ENCODE measurements at regions not wholly inside any gene's neighbourhood (a gene's known extent, or its start where the extent isn't known, plus 50 kb on each side); places are given as distances from the start of the nearest gene placed in this dataset.

- DNase-seq (ENCODE audit: low read depth): no peak
Measured at GRCh38 chr10:111131168-111131799, 54.5 kb downstream of the ADRA2A start.

GRCh38 chr10:111137007-111137406 is 60.2 kb downstream of the ADRA2A start:
- no peak for DNase-seq (ENCODE audit: low read depth)

- DNase-seq (ENCODE audit: low read depth): no peak
Measured at GRCh38 chr10:111137587-111137986, 60.8 kb downstream of the ADRA2A start.

DNA sequence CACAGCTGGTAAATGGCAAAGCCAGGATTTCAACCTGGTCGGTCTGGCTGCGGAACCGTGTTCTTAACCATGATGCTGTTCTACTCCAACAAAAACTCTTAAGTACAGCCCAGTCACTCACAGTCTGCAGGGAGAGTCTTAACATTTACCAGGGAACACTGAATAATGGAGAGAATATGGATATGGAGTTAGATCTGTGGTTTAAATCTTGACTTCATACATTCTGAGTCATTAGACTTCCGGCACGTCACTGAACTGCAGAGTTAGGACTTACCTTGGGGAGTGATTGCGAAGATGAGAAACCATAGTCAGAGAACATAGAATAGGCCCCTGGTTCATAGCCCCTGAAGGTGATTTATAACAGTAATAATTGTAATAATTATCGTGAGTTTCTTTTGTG is 61.7 kb downstream of the ADRA2A start:
- DNase-seq (ENCODE audit: low read depth): no peak

GRCh38 chr10:111139567-111139966 is 62.7 kb downstream of the ADRA2A start:
- no peak for DNase-seq (ENCODE audit: low read depth)

DNA sequence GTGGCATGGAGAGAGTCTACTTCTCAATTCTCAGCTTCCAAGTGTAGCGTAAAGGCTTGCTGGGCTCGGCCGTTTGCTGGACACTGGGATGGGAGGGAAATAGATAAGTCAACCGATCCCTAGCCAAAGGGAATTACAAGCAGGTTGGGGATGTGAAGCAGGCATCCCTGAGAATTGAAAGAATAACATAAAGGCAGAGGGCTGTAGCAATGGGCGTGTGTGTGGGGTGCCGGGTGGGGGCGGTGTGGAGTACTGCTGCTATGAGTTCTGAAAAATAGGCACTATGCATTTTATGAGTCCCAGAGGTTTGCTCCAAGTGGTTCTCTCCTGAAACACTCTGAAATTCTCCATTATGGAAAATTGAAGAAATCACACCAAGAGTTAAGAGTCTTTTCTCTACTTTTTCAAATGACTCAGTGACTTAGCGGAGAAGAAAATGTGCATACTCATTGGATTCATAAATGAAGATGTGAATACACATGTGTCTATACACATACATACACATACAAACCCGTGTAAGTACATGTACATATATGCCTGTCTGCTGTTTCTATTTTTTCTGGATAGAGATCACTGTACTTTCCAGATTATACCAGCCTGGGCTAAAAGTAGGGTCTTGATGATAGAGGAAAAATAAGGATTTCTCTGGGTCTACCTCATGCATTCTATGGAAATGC is 65.4 kb downstream of the ADRA2A start:
- DNase-seq (ENCODE audit: low read depth): no peak

- DNase-seq (ENCODE audit: low read depth): no peak
Measured at GRCh38 chr10:111146025-111146640, 69.3 kb downstream of the ADRA2A start.

DNA sequence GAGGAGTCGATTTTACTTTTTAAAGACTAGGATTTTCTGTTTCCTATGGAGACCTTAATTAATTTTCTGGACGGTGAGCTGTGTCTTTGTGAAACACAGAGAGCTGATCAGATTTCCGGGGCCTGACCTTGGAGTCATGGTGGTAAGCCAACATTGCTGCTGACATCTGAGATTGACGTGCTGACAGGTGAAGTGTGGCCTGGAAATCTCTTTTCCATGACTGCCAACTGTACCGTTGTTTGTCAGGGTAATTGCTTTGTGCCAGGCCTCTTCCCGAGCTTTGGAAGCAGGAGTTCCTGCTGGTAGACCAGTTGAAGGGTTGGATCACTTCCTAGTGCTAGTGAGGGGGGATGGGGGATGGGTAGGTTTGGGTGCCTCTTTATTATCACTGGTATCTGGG is 71.2 kb downstream of the ADRA2A start:
- no peak for DNase-seq (ENCODE audit: low read depth)

DNA sequence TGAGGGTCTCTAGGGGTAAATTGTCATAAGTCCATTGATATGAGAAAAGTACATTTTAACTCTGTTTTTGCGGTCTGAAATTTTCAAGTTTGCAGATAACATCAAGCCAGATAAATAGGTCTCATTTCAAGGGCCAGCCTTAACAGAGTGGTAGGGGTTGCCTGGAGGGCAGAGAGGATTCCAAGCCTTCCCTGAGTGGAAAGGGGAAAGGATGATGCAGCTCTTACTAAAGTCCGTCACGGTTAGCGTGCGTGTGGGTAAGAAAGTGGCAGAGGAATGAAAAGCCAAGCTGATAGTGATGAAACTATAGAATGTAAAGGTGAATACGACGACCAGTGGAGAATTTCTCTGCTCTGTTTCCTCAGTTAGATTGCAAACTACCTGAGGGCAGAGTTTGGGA is 71.6 kb downstream of the ADRA2A start:
- no peak for DNase-seq (ENCODE audit: low read depth)

DNA sequence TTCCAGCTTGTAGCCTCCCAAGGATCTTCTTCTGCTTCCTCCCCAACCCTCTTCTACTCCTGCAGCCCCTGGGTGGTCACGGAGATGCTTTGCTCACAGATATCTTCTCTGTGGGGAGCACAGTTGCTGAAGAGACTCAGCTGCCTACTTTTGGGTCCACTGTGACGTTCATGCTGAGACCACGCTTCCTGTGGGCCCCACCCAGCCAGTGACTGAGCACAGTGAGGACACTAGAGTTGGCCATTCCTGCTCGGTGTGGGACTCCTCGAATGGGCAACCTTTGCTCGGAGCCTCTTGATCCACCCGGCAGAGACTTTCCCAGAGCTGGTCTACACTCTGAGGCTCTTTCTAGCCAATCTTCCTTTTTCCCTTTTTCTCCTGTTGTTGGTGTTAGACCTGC is 73.9 kb downstream of the ADRA2A start:
- DNase-seq (ENCODE audit: low read depth): no peak

DNA sequence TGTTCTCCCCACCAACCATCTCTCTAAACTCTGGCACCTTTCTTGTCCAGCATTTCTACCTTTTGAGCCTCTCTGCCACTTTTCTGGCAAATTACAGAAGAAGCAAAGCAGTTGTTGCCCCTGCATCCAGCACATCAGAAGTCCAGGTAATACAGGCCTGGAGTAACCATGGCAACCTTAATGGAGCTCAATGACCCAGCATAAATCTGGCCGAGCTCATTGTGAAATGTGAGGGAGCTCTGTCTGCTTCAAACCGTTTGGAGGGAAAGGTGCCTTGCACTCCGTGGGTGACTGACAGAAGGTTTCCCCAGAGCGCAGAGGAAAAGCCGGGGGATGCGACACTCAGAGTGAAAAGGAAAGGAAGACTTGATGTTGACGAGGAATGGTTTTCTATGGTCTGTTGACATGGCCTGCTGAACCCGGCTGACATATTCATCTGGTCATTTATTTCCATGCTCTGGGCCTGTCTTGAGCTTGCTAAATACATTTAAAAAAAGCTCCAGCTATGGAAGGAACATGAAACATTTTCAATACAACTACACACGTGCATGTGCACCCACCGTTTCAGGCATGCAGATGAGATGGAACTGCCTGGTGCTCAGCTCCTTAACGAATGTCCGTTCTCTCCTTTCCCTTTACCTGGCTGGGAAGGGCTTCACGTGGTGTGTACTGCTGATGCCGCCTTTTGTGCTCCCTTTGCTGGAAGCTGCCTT is 74.9 kb downstream of the ADRA2A start:
- no peak for DNase-seq (ENCODE audit: low read depth)

GRCh38 chr10:111156754-111157153 is 79.9 kb downstream of the ADRA2A start:
- no peak for DNase-seq (ENCODE audit: low read depth)

GRCh38 chr10:111158595-111158994 is 81.8 kb downstream of the ADRA2A start:
- no peak for DNase-seq (ENCODE audit: low read depth)

GRCh38 chr10:111161109-111161874 is 84.5 kb downstream of the ADRA2A start:
- DNase-seq (ENCODE audit: low read depth): no peak

GRCh38 chr10:111171183-111171582 is 94.4 kb downstream of the ADRA2A start:
- DNase-seq (ENCODE audit: low read depth): no peak

DNA sequence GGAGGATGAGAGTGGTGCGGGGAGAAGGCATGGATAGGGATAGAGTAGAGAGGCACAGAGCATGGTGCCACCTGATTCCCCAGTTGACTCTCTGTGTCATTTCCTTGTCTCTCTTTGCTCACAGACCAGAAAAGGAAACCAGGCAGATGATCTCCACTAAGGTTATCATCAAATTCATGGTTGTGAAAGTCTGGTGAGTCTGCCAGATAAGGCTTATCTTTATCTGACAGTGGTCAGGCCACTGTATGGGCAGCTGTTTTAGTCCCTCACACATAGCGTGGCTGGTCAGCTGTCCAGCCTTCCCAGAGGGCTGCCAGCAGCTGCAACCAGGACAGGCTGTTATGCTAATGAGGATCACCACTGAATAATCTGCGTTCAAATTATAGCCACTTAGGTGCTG is 99.0 kb downstream of the ADRA2A start:
- DNase-seq (ENCODE audit: low read depth): no peak

- DNase-seq (ENCODE audit: low read depth): no peak
Measured at GRCh38 chr10:111177379-111177778, 100.5 kb downstream of the ADRA2A start.

DNA sequence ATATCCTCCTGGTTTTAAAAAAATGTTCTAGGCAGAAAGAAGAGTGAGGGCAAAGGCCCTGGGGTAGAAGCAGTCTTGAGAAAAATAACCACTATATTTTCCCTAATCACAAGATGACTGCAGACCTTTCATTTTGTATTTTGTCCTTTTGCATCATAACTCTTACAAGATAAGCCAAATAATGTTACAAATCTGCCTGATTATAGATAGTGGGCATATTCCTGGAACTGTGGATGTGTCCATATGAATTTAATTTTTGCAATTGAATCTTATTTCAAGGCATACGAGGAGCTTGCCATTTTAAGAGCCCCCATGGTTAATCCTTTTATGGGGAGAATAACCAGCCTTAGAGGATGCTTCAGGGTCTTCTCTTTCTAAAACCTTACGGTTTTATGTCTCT is 102.7 kb downstream of the ADRA2A start:
- DNase-seq (ENCODE audit: low read depth): no peak

DNA sequence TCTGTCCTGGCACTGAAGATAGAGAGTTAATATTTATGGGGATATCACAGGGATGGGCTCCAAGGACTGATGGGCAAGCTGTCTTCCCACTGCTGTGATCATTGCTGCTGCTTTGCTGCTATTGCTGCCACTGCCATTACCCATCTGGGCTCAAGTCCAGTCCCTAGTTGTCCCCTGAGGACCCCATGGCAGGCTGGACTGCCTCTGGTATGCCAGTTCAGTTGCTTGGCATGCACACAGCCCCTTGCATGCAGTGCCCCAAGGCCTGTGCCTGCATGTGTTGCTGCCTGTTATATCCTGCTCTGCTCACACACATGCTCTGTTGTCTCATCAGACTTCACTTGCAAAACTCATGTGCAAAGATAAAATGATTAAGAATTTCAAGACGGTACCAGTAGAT is 109.5 kb downstream of the ADRA2A start:
- no peak for DNase-seq (ENCODE audit: low read depth)

DNA sequence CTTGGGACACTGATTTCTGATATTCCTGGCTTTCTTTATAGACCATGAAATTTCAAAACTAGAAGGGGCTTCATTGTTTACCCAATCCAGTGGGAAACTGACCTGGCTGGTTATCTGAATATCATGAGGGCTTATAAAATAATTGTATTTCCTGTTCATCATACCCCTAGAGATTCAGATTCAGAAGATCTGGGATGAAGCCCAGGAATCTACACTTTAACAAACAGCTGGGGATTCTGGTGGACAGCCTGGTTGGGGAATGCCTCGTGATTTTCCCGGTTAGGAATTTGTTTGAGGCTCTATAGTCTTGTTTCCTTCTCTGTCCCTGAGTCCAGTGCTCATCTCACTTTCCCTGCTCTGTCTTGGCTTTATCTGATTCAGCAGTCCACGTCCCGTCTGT is 110.3 kb downstream of the ADRA2A start:
- no peak for DNase-seq (ENCODE audit: low read depth)

DNA sequence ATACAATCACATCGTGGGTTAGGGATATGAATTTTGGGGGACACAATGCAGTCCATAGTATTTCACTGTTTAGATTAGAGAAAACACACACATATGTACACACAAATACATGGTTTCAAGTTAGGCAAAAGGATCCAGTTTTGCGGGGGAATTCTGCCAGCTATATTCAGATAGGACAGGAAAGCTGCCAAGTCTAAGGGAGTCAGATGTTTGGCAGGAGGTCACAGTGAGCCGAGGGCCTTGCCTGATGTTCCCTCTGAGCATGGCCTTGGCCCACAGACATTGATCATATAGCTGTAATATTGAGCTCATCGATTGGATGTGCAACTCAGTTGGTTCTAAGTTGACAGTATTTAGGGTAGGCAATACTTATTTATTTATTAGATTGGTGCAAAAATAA is 122.8 kb downstream of the ADRA2A start:
- no peak for DNase-seq (ENCODE audit: low read depth)

DNA sequence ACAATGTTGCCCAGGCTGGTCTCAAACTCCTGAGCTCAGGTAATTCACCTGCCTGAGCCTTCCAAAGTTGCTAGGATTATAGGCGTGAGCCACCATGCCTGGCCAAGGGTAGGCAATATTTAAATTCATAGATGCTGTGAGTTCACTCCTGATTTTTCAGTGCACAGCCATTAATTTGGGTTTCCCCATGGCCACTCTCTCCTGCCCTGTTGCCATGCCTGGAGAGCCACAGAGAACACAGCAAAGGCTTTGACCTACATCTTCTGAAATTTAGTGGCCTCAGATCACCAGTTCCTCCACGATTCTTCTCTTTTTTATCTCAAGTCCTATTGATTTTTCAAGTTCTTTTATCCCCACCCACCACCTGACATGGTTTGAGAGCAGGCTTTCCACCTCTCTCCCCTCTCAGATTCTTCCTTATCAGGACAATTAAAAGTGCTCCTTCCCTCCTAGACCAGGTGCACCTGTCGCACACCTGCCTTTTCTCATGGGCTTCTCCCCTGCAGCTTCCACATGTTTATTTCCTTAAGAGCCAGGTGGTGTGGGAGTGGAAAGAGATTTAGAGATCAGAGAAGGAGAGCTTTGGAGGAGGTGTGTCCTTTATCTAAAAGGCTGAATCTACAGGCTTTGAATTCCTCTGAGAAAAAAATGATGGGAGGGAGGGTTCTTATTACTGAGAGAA is 123.8 kb downstream of the ADRA2A start:
- no peak for DNase-seq (ENCODE audit: low read depth)

Measured in non-pigmented ciliary epithelial cell (primary cell).